ENCODE measurements at regions not wholly inside any gene's neighbourhood (a gene's known extent, or its start where the extent isn't known, plus 50 kb on each side); places are given as distances from the start of the nearest gene placed in this dataset.

- Histone ChIP-seq H3K79me2 (replicated peaks; ENCODE audit: insufficient read depth, low read length) (no peaks in the 10 kb centered on the region), H3K36me3 (ENCODE audit: insufficient read depth, low read length) (no peaks in the 10 kb centered on the region), H3K27me3 (ENCODE audit: insufficient read depth, low read depth, low read length) (no peaks in the 10 kb centered on the region), H3F3A (ENCODE audit: insufficient read depth, low read length, poor library complexity, severe bottlenecking) (no peaks in the 10 kb centered on the region), H3K9ac (ENCODE audit: low read length) (no peak overlapping the region), H3K9me3 (ENCODE audit: low read length) (no peaks in the 10 kb centered on the region), H3K27ac (ENCODE audit: low read length) (no peak overlapping the region), H3K4me3 (ENCODE audit: low read length) (no peak overlapping the region), H3K9me2 (ENCODE audit: insufficient read depth, low read length) (no peaks in the 10 kb centered on the region), H4K20me1 (ENCODE audit: insufficient read depth) (no peaks in the 10 kb centered on the region), H2AFZ (ENCODE audit: low read depth, low read length) (no peak overlapping the region), H3K4me2 (ENCODE audit: low read length) (no peak overlapping the region)
- TF ChIP-seq POLR2AphosphoS5 (IDR thresholded peaks at IDR 0.05) (no peak), EP300 (conservative IDR thresholded peaks at IDR 0.05; ENCODE audit: poor library complexity, severe bottlenecking) (no peak), EZH2 (IDR thresholded peaks at IDR 0.05; ENCODE audit: borderline replicate concordance, insufficient read depth, low read length, poor library complexity, severe bottlenecking) (no peak), TAF1 (IDR thresholded peaks at IDR 0.05; ENCODE audit: low read depth) (no peak), CTCF (IDR thresholded peaks at IDR 0.05; ENCODE audit: poor library complexity, severe bottlenecking) (no peak), RAD21 (conservative IDR thresholded peaks at IDR 0.05) (no peak), REST (IDR thresholded peaks at IDR 0.05; ENCODE audit: borderline replicate concordance) (no peak)
Measured at GRCh38 chr2:236758406-236758805, 188.8 kb downstream of the ACKR3 start.

- no peak overlapping the region for H3K27ac ChIP-seq (ENCODE audit: low read length)
- H2AFZ ChIP-seq (ENCODE audit: low read depth, low read length): no peak overlapping the region
- no peaks in the 10 kb centered on the region for H3K36me3 ChIP-seq (ENCODE audit: insufficient read depth, low read length)
- H4K20me1 ChIP-seq (ENCODE audit: insufficient read depth): no peaks in the 10 kb centered on the region
- H3K9me2 ChIP-seq (ENCODE audit: insufficient read depth, low read length): no peaks in the 10 kb centered on the region
- H3K4me2 ChIP-seq (ENCODE audit: low read length): no peak overlapping the region
- H3K79me2 ChIP-seq (replicated peaks; ENCODE audit: insufficient read depth, low read length): no peaks in the 10 kb centered on the region
- no peak overlapping the region for H3K9ac ChIP-seq (ENCODE audit: low read length)
- no peak for TF ChIP-seq SMC3 (conservative IDR thresholded peaks at IDR 0.05; ENCODE audit: poor library complexity)
- no peak for TF ChIP-seq RAD21 (conservative IDR thresholded peaks at IDR 0.05)
- TF ChIP-seq MXI1 (conservative IDR thresholded peaks at IDR 0.05; ENCODE audit: poor library complexity, severe bottlenecking): no peak
- no peak for TF ChIP-seq CTCF (IDR thresholded peaks at IDR 0.05; ENCODE audit: poor library complexity, severe bottlenecking)
- no peak for TF ChIP-seq TAF1 (IDR thresholded peaks at IDR 0.05; ENCODE audit: low read depth)
- TF ChIP-seq EZH2 (IDR thresholded peaks at IDR 0.05; ENCODE audit: borderline replicate concordance, insufficient read depth, low read length, poor library complexity, severe bottlenecking): no peak
- no peak for TF ChIP-seq REST (IDR thresholded peaks at IDR 0.05; ENCODE audit: borderline replicate concordance)
- no peak for TF ChIP-seq POLR2AphosphoS5 (IDR thresholded peaks at IDR 0.05)
- TF ChIP-seq EP300 (conservative IDR thresholded peaks at IDR 0.05; ENCODE audit: poor library complexity, severe bottlenecking): no peak
- no peaks in the 10 kb centered on the region for H3K27me3 ChIP-seq (ENCODE audit: insufficient read depth, low read depth, low read length)
- H3K9me3 ChIP-seq (ENCODE audit: low read length): no peaks in the 10 kb centered on the region
- no peak overlapping the region for H3K4me3 ChIP-seq (ENCODE audit: low read length)
- H3F3A ChIP-seq (ENCODE audit: insufficient read depth, low read length, poor library complexity, severe bottlenecking): no peaks in the 10 kb centered on the region
Measured at GRCh38 chr2:236760246-236760645, 190.6 kb downstream of the ACKR3 start.

Data from neural cell (in vitro differentiated cells).